NB4 (cell line): ENCODE measurements at regions not wholly inside any gene's neighbourhood (a gene's known extent, or its start where the extent isn't known, plus 50 kb on each side); places are given as distances from the start of the nearest gene placed in this dataset.
"Not testable (repeated sequence)": the region's sequence is repeated elsewhere in the genome, so short reads cannot be mapped to it uniquely, and the experiment has no call there.

Experiments
- DNase-seq: peaks from one replicate; pipeline ENCODE4 v3.0.0; 2010; ENCODE audit warnings: low read depth
- H3K4me3 ChIP-seq: one replicate; pipeline ENCODE4 v1.5.1; 2011; ENCODE audit warnings: mild to moderate bottlenecking, low read depth, low read length, moderate library complexity
- CTCF ChIP-seq: IDR thresholded peaks from one replicate; pipeline ENCODE4 v1.5.1; 2012; ENCODE audit warnings: low read depth, low read length
- MAX ChIP-seq: IDR thresholded peaks from 2 replicates; pipeline ENCODE4 v1.6.1; 2011; ENCODE audit warnings: low read depth, low read length
- MYC ChIP-seq: IDR thresholded peaks from 2 replicates; pipeline ENCODE4 v1.6.1; 2011; ENCODE audit warnings: low read depth, low read length
- POLR2A ChIP-seq: IDR thresholded peaks from 2 replicates; pipeline ENCODE4 v1.6.1; 2011; ENCODE audit warnings: mild to moderate bottlenecking; ENCODE audit not compliant: insufficient read length; ENCODE audit errors: extremely low read depth

- TF ChIP-seq MAX (no peak), MYC (no peak), POLR2A (no peak), CTCF (no peak)
- DNase-seq: no peak
- no peak overlapping the region for H3K4me3 ChIP-seq
Observed at GRCh38 chr1:73475316-73475870, 722.6 kb downstream of the LRRIQ3 start.

GRCh38 chr1:73472810-73473209, 725.2 kb downstream of the LRRIQ3 start:
- H3K4me3 ChIP-seq: no peak overlapping the region
- DNase-seq: no peak

GRCh38 chr1:73467731-73468130, 730.2 kb downstream of the LRRIQ3 start:
- no peak for DNase-seq
- TF ChIP-seq CTCF: no peak
- TF ChIP-seq MAX: no peak
- no peak for TF ChIP-seq MYC
- no peak for TF ChIP-seq POLR2A
- H3K4me3 ChIP-seq: no peak overlapping the region

More at GRCh38 chr1:73472810-73473209, 725.2 kb downstream of the LRRIQ3 start:
- no peak for TF ChIP-seq MAX
- TF ChIP-seq CTCF: no peak
- no peak for TF ChIP-seq MYC
- no peak for TF ChIP-seq POLR2A

GRCh38 chr1:73463873-73464272, 734.1 kb downstream of the LRRIQ3 start:
- no peak for TF ChIP-seq CTCF
- H3K4me3 ChIP-seq: no peak overlapping the region
- no peak for DNase-seq

GRCh38 chr1:73452522-73452921, 745.5 kb downstream of the LRRIQ3 start:
- no peak for TF ChIP-seq CTCF
- TF ChIP-seq POLR2A: no peak
- TF ChIP-seq MYC: no peak
- no peak for TF ChIP-seq MAX
- no peak overlapping the region for H3K4me3 ChIP-seq

GRCh38 chr1:73450668-73451067, 747.3 kb downstream of the LRRIQ3 start:
- not testable (repeated sequence) for DNase-seq, H3K4me3 ChIP-seq

More at GRCh38 chr1:73452522-73452921, 745.5 kb downstream of the LRRIQ3 start:
- no peak for DNase-seq
